Omental fat pad (tissue), 3 donors: ENCODE measurements at regions not wholly inside any gene's neighbourhood (a gene's known extent, or its start where the extent isn't known, plus 50 kb on each side); places are given as distances from the start of the nearest gene placed in this dataset. TPM values are rescaled to one million over a fixed set of nuclear protein-coding genes. Genes with fewer than 3 reads are reported as not detected.

Experiments
- ATAC-seq: fragments of 150-250 bp; one replicate; pipeline ENCODE4 v1.9.1; 2016; ENCODE audit warnings: mild to moderate bottlenecking, moderate library complexity; ENCODE audit not compliant: low FRiP score
- DNase-seq: peaks from one replicate; pipeline ENCODE4 v3.0.0-alpha.2; 2019; ENCODE audit warnings: low spot score
- CTCF ChIP-seq, 3 donors: fragments of 450-650 bp; IDR thresholded peaks; one replicate each; pipeline ENCODE4 v1.5.1; 2016 to 2017; ENCODE audit warnings: antibody characterized with exemption in 3 of 3, mild to moderate bottlenecking in 3 of 3, moderate library complexity in 2 of 3
- small RNA-seq: library from RNA; depleted of rRNA; stranded (forward); fragments of <200 nt; gene quantifications from one replicate; pipeline ENCODE3, GENCODE V24; 2016

GRCh38 chr5:74919041-74919440 lies 52.9 kb upstream of the FAM169A start:
- ATAC-seq: no peak
- TF ChIP-seq CTCF (IDR thresholded peaks at IDR 0.05): no peak

GRCh38 chr5:74918232-74918669 lies 52.1 kb upstream of the FAM169A start:
- ATAC-seq (no peak), DNase-seq (no peak)
- no peak for TF ChIP-seq CTCF (IDR thresholded peaks at IDR 0.05)

More at GRCh38 chr5:74919041-74919440, 52.9 kb upstream of the FAM169A start:
- DNase-seq: no peak

GRCh38 chr5:74916831-74917710 lies 50.9 kb upstream of the FAM169A start:
- DNase-seq (no peak), ATAC-seq (no peak)

More at GRCh38 chr5:74916831-74917710, 50.9 kb upstream of the FAM169A start:
- no peak for TF ChIP-seq CTCF (IDR thresholded peaks at IDR 0.05)

Small RNAs in the stretch of these regions (small RNA-seq; reads per million reads assigned to genes)
- gene AC116337.2: not detected
